Astrocyte (in vitro differentiated cells and primary cell): ENCODE measurements at regions not wholly inside any gene's neighbourhood (a gene's known extent, or its start where the extent isn't known, plus 50 kb on each side); places are given as distances from the start of the nearest gene placed in this dataset.

Experiments used
- DNase-seq: peaks from one replicate; pipeline ENCODE4 v3.0.0-alpha.2; 2010; ENCODE audit warnings: low read depth
- FAIRE-seq: peaks from 2 replicates; lab custom pipeline; 2011; peaks lifted over from hg19 to GRCh38; lab: Jason Lieb, UNC
- H2AFZ ChIP-seq: 2 replicates; pipeline ENCODE4 v1.6.0; 2012; ENCODE audit warnings: low read depth, low read length, inconsistent platforms
- H3K27ac ChIP-seq: 2 replicates; pipeline ENCODE4 v1.5.1; 2011; ENCODE audit warnings: low read depth, low read length, inconsistent platforms
- H3K27me3 ChIP-seq: 2 replicates; pipeline ENCODE4 v1.6.0; 2011; ENCODE audit warnings: low read length, inconsistent platforms; ENCODE audit not compliant: insufficient read depth
- H3K36me3 ChIP-seq: 2 replicates; pipeline ENCODE4 v1.5.1; 2011; ENCODE audit warnings: low read length, inconsistent platforms; ENCODE audit not compliant: insufficient read depth
- H3K4me1 ChIP-seq: 2 replicates; pipeline ENCODE4 v1.5.1; 2011; ENCODE audit warnings: low read length, inconsistent platforms; ENCODE audit not compliant: insufficient read depth
- H3K4me2 ChIP-seq: 2 replicates; pipeline ENCODE4 v1.6.0; 2012; ENCODE audit warnings: low read length, inconsistent platforms
- H3K4me3 ChIP-seq: 2 replicates; pipeline ENCODE4 v1.5.1; 2011; ENCODE audit warnings: low read depth, mild to moderate bottlenecking, low read length, inconsistent platforms; ENCODE audit not compliant: insufficient read depth
- H3K79me2 ChIP-seq: 2 replicates; pipeline ENCODE4 v1.6.0; 2012; ENCODE audit warnings: mild to moderate bottlenecking, low read length, inconsistent platforms; ENCODE audit not compliant: insufficient read depth
- H3K9ac ChIP-seq: 2 replicates; pipeline ENCODE4 v1.6.0; 2012; ENCODE audit warnings: mild to moderate bottlenecking, low read length, inconsistent platforms
- H3K9me3 ChIP-seq: 2 replicates; pipeline ENCODE4 v1.5.1; 2012; ENCODE audit warnings: low read depth, mild to moderate bottlenecking, low read length, inconsistent platforms; ENCODE audit not compliant: insufficient read depth
- H4K20me1 ChIP-seq: 2 replicates; pipeline ENCODE4 v1.6.0; 2012; ENCODE audit warnings: low read length, inconsistent platforms; ENCODE audit not compliant: insufficient read depth
- H3K27ac Mint-ChIP-seq: one replicate; pipeline ENCODE4 v1.8.0; 2021; ENCODE audit warnings: mild to moderate bottlenecking, mixed read lengths; ENCODE audit not compliant: unreplicated experiment
- H3K27me3 Mint-ChIP-seq: one replicate; pipeline ENCODE4 v1.8.0; 2021; ENCODE audit warnings: low read depth, mixed read lengths; ENCODE audit not compliant: unreplicated experiment
- H3K36me3 Mint-ChIP-seq: one replicate; pipeline ENCODE4 v1.8.0; 2021; ENCODE audit warnings: low read depth, mixed read lengths; ENCODE audit not compliant: unreplicated experiment
- H3K4me1 Mint-ChIP-seq: one replicate; pipeline ENCODE4 v1.8.0; 2021; ENCODE audit warnings: low read depth, mixed read lengths; ENCODE audit not compliant: unreplicated experiment
- H3K4me3 Mint-ChIP-seq: one replicate; pipeline ENCODE4 v1.8.0; 2021; ENCODE audit warnings: mild to moderate bottlenecking, moderate library complexity, mixed read lengths; ENCODE audit not compliant: unreplicated experiment
- H3K9me3 Mint-ChIP-seq: one replicate; pipeline ENCODE4 v1.8.0; 2021; ENCODE audit warnings: mild to moderate bottlenecking, mixed read lengths; ENCODE audit not compliant: unreplicated experiment
- EZH2 ChIP-seq: IDR thresholded peaks from 2 replicates; pipeline ENCODE4 v1.6.1; 2012; ENCODE audit warnings: mild to moderate bottlenecking, low read length, inconsistent platforms; ENCODE audit not compliant: insufficient read depth
- TF ChIP-seq, protein P1 (sequence below): IDR thresholded peaks from 2 replicates; pipeline ENCODE4 v1.5.1; 2011; ENCODE audit warnings: low read depth, mild to moderate bottlenecking, inconsistent platforms, low read length, moderate library complexity; ENCODE audit not compliant: insufficient read depth

DNA sequence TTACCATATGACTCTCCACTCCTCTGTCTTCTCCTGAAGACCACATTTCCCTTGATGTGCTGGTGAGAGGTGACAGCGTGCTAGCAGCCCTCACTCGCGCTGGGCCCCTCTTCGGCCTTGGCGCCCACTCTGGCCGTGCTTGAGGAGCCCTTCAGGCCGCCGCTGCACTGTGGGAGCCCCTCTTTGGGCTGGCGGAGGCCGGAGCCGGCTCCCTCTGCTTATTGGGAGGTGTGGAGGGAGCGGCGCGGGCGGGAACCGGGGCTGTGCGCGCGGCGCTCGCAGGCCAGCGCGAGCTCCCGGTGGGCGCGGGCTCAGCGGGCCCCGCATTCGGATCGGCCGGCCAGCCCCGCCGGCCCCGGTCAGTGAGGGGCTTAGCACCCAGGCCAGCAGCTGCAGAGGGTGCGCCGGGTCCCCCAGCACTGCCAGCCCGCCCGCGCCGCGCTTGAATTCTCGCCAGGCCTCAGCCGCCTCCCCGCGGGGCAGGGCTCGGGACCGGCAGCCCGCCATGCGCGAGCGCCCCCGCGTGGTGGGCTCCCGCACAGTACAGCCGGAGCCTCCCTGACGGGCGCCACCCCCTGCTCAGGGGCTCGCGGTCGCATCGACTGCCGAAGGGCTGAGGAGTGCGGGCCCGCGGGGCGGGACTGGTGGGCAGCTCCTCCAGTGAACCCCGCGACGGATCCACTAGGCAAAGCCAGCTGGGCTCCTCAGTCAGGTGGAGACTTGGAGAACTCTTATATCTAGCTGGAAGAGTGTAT, 246.6 kb upstream of the REG3G start:
- Histone ChIP-seq H3K4me1 (no peaks in the 10 kb centered on the region), H3K79me2 (no peaks in the 10 kb centered on the region), H4K20me1 (no peaks in the 10 kb centered on the region), H3K4me2 (no peak overlapping the region), H3K9me3 (peaks cover 4% of the 10 kb centered on the region), H3K36me3 (no peaks in the 10 kb centered on the region), H3K27ac (no peak overlapping the region), H3K4me3 (no peak overlapping the region), H3K27me3 (no peaks in the 10 kb centered on the region), H3K9ac (no peak overlapping the region), H2AFZ (no peak overlapping the region)
- Mint-ChIP-seq H3K36me3 (no peaks in the 10 kb centered on the region), H3K4me3 (no peak overlapping the region), H3K4me1 (peaks cover 6% of the 10 kb centered on the region), H3K9me3 (peaks cover 9% of the 10 kb centered on the region), H3K27me3 (no peaks in the 10 kb centered on the region), H3K27ac (no peak overlapping the region)
- TF ChIP-seq, protein P1, sequence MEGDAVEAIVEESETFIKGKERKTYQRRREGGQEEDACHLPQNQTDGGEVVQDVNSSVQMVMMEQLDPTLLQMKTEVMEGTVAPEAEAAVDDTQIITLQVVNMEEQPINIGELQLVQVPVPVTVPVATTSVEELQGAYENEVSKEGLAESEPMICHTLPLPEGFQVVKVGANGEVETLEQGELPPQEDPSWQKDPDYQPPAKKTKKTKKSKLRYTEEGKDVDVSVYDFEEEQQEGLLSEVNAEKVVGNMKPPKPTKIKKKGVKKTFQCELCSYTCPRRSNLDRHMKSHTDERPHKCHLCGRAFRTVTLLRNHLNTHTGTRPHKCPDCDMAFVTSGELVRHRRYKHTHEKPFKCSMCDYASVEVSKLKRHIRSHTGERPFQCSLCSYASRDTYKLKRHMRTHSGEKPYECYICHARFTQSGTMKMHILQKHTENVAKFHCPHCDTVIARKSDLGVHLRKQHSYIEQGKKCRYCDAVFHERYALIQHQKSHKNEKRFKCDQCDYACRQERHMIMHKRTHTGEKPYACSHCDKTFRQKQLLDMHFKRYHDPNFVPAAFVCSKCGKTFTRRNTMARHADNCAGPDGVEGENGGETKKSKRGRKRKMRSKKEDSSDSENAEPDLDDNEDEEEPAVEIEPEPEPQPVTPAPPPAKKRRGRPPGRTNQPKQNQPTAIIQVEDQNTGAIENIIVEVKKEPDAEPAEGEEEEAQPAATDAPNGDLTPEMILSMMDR: no peak
- TF ChIP-seq EZH2: no peak
- DNase-seq (no peak), FAIRE-seq (no peak)

DNA sequence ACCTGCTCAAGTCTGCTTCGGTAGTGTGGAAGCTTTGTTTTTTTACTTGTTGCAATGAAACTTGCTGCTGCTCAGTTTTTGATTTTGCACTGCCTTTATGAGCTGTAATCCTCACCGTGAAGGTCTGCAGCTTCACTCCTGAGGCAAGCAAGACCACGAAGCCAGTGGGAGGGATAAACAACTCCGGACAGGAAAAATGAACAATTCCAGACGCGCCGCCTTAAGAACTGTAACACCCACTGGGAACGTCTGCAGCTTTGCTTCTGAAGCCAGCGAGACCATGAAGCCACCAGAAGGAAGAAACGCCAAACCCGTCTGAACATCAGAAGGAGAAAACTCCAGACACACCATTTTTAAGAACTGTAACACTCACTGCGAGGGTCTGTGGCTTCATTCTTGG, 245.7 kb upstream of the REG3G start:
- no peak overlapping the region for H2AFZ ChIP-seq
- H3K4me3 Mint-ChIP-seq: no peak overlapping the region

More for the DNA sequence above, 245.7 kb upstream of the REG3G start:
- H4K20me1 ChIP-seq: no peaks in the 10 kb centered on the region
- Mint-ChIP-seq H3K27ac (no peak overlapping the region), H3K27me3 (no peaks in the 10 kb centered on the region), H3K4me1 (peaks cover 12% of the 10 kb centered on the region), H3K36me3 (no peaks in the 10 kb centered on the region), H3K9me3 (peaks cover 9% of the 10 kb centered on the region)
- H3K4me3 ChIP-seq: no peak overlapping the region
- no peak for FAIRE-seq
- no peak overlapping the region for H3K4me2 ChIP-seq
- no peaks in the 10 kb centered on the region for H3K79me2 ChIP-seq
- DNase-seq: no peak
- no peak for TF ChIP-seq EZH2
- TF ChIP-seq, protein P1: no peak
- H3K9ac ChIP-seq: no peak overlapping the region
- peaks cover 4% of the 10 kb centered on the region for H3K9me3 ChIP-seq
- H3K27ac ChIP-seq: no peak overlapping the region
- H3K27me3 ChIP-seq: no peaks in the 10 kb centered on the region
- peaks cover 2% of the 10 kb centered on the region for H3K4me1 ChIP-seq
- H3K36me3 ChIP-seq: no peaks in the 10 kb centered on the region
